HepG2 (cell line): ENCODE measurements at regions not wholly inside any gene's neighbourhood (a gene's known extent, or its start where the extent isn't known, plus 50 kb on each side); places are given as distances from the start of the nearest gene placed in this dataset.

Experiments
- ATAC-seq: fragments of 200-7000 bp; cut with Tn5 transposase; 3 replicates; pipeline ENCODE4 v1.9.1; 2020; ENCODE audit warnings: mild to moderate bottlenecking, moderate library complexity
- BruUV-seq: library from RNA; stranded (reverse); fragments of 400-500 nt; replicated peaks from 2 replicates; lab custom pipeline; 2021; lab: Mats Ljungman, UMichigan
- CTCF ChIA-PET: fragments of 300-600 bp; formaldehyde crosslinking; extraction: SDS; loops from one replicate; lab custom pipeline; 2021; ENCODE audit warnings: low total read pairs, inconsistent platforms, low intra/inter-chr PET ratio; lab: Yijun Ruan, JAX
- POLR2A ChIA-PET: fragments of 350-600 bp; sonication (Branson Sonifier 250); formaldehyde crosslinking; loops from one replicate; lab custom pipeline; 2020; ENCODE audit warnings: antibody characterized with exemption, inconsistent platforms; lab: Yijun Ruan, JAX
- DNase-seq: peaks from one replicate; pipeline ENCODE4 v3.0.0-alpha.2; 2015; ENCODE audit warnings: low spot score
- FAIRE-seq: peaks from 3 replicates; lab custom pipeline; 2011; peaks lifted over from hg19 to GRCh38; lab: Jason Lieb, UNC
- H2AFZ ChIP-seq: one replicate; pipeline ENCODE4 v1.6.1; 2011; ENCODE audit warnings: low read length, inconsistent platforms
- H3K27ac ChIP-seq: fragments of 300-600 bp; 3 replicates; pipeline ENCODE4 v1.8.0; 2011; ENCODE audit warnings: mixed run types, mild to moderate bottlenecking, mixed read lengths, low read length, inconsistent platforms; ENCODE audit not compliant: insufficient read depth; ENCODE audit errors: extremely low read length
- H3K27me3 ChIP-seq, 2 experiments: fragments of 200-600 bp in 1 of 2; 2 replicates in 1 of 2; 3 replicates in 1 of 2; pipeline versions ENCODE4 v1.6.0 to v1.8.0; 2011; ENCODE audit warnings: low read length in 2 of 2, mild to moderate bottlenecking in 2 of 2, moderate library complexity in 2 of 2, inconsistent platforms in 1 of 2; ENCODE audit not compliant: insufficient read depth in 2 of 2, control insufficient read depth in 1 of 2
- H3K36me3 ChIP-seq, 2 experiments: fragments of 200-600 bp in 1 of 2; replicated peaks in 1 of 2; 2 replicates in 1 of 2; 3 replicates in 1 of 2; pipeline versions ENCODE4 v1.5.1 to v1.8.0; 2011; ENCODE audit warnings: low read length in 2 of 2, inconsistent platforms in 1 of 2; ENCODE audit not compliant: insufficient read depth in 2 of 2, control insufficient read depth in 1 of 2
- H3K4me1 ChIP-seq: 2 replicates; pipeline ENCODE4 v1.5.1; 2012; ENCODE audit warnings: low read length, inconsistent platforms; ENCODE audit not compliant: insufficient read depth
- H3K4me2 ChIP-seq: 2 replicates; pipeline ENCODE4 v1.6.0; 2011; ENCODE audit warnings: low read depth, low read length, inconsistent platforms
- H3K4me3 ChIP-seq, 3 experiments: fragments of 200-600 bp in 1 of 3; sonication (generic), shearing (Covaris generic) in 1 of 3; replicated peaks in 1 of 3; 2 replicates each; pipeline ENCODE4 v1.5.1; 2011 to 2016; ENCODE audit warnings: low read length in 3 of 3, inconsistent platforms in 2 of 3, low read depth in 2 of 3, mild to moderate bottlenecking in 2 of 3, control low read depth in 1 of 3, mixed read lengths in 1 of 3; ENCODE audit not compliant: insufficient read depth in 1 of 3
- H3K79me2 ChIP-seq: one replicate; pipeline ENCODE4 v1.6.1; 2011; ENCODE audit warnings: low read length, inconsistent platforms; ENCODE audit not compliant: insufficient read depth
- H3K9ac ChIP-seq: 2 replicates; pipeline ENCODE4 v1.6.0; 2011; ENCODE audit warnings: mild to moderate bottlenecking, low read depth, low read length, inconsistent platforms; ENCODE audit not compliant: insufficient read depth
- H3K9me3 ChIP-seq: 2 replicates; pipeline ENCODE4 v1.5.1; 2012; ENCODE audit warnings: mild to moderate bottlenecking, low read length
- H4K20me1 ChIP-seq: 2 replicates; pipeline ENCODE4 v1.6.0; 2011; ENCODE audit warnings: inconsistent platforms, mild to moderate bottlenecking, low read length, moderate library complexity; ENCODE audit not compliant: insufficient read depth
- BCL6 ChIP-seq: IDR thresholded peaks from 2 replicates; pipeline ENCODE4 v1.6.1; 2016; ENCODE audit warnings: missing genetic modification reagents, missing compliant biosample characterization
- HMG20A ChIP-seq: IDR thresholded peaks from 2 replicates; pipeline ENCODE4 v1.6.1; 2016; ENCODE audit warnings: borderline replicate concordance
- KLF12 ChIP-seq: sonication (generic); formaldehyde crosslinking; IDR thresholded peaks from 2 replicates; pipeline ENCODE4 v1.4.0; 2020; ENCODE audit warnings: missing genetic modification reagents, borderline replicate concordance
- MBNL3 ChIP-seq: fragments of 250-450 bp; sonication (Bioruptor Pico); conservative IDR thresholded peaks from 2 replicates; pipeline ENCODE4 v1.8.0; 2022; ENCODE audit warnings: mild to moderate bottlenecking, inconsistent platforms
- POGZ ChIP-seq: sonication (generic); formaldehyde crosslinking; IDR thresholded peaks from 2 replicates; pipeline ENCODE4 v1.4.0; 2020; ENCODE audit warnings: mild to moderate bottlenecking, missing genetic modification reagents
- SOX13 ChIP-seq, 3 experiments: fragments of 450-650 bp in 1 of 3; sonication (generic) in 1 of 3; formaldehyde crosslinking in 1 of 3; IDR thresholded peaks in 2 of 3; conservative IDR thresholded peaks in 1 of 3; 2 replicates each; pipeline versions ENCODE4 v1.5.0 to v1.6.1; 2016 to 2020; ENCODE audit warnings: antibody characterized with exemption in 1 of 3, mild to moderate bottlenecking in 1 of 3, missing compliant biosample characterization in 1 of 3, missing genetic modification reagents in 1 of 3, moderate library complexity in 1 of 3
- SPEN ChIP-seq: sonication (generic); formaldehyde crosslinking; IDR thresholded peaks from 2 replicates; pipeline ENCODE4 v1.5.1; 2020; ENCODE audit warnings: low read depth, mild to moderate bottlenecking, missing genetic modification reagents
- ZNF138 ChIP-seq: sonication (generic); formaldehyde crosslinking; IDR thresholded peaks from 2 replicates; pipeline ENCODE4 v1.5.0; 2020; ENCODE audit warnings: mild to moderate bottlenecking, low read depth, missing genetic modification reagents
- ZNF337 ChIP-seq: sonication (generic); formaldehyde crosslinking; IDR thresholded peaks from 2 replicates; pipeline ENCODE4 v1.5.1; 2020; ENCODE audit warnings: missing genetic modification reagents, low read depth, mild to moderate bottlenecking, borderline replicate concordance
- WGBS: methylation state at CpG from one replicate; pipeline ENCODE4 v1.1.6; 2017; ENCODE audit warnings: low lambda C conversion rate; 5-methylcytosine and 5-hydroxymethylcytosine counted together
- in situ Hi-C: cut with HindIII; loops from 2 replicates; pipeline ENCODE4 v1.10.0; 2017; ENCODE audit warnings: low pct_unique_long_range_greater_than_20kb; ENCODE audit not compliant: extremely low pct_ligation_motif_present
- intact Hi-C: fragments of 100-400 bp; cut with micrococcal nuclease; formaldehyde crosslinking; loops from one replicate; pipeline ENCODE4 v1.10.0; 2022; ENCODE audit not compliant: unreplicated experiment
- TF ChIP-seq, protein P1 (sequence below): sonication (generic); formaldehyde crosslinking; IDR thresholded peaks from 2 replicates; pipeline ENCODE4 v1.9.0; 2021; ENCODE audit warnings: missing genetic modification reagents, borderline replicate concordance
- TF ChIP-seq, protein P2 (sequence below): sonication (generic); formaldehyde crosslinking; IDR thresholded peaks from 2 replicates; pipeline ENCODE4 v1.4.0; 2020; ENCODE audit warnings: missing genetic modification reagents, borderline replicate concordance
- TF ChIP-seq, protein P3 (sequence below): sonication (generic); formaldehyde crosslinking; IDR thresholded peaks from 2 replicates; pipeline ENCODE4 v1.5.0; 2020; ENCODE audit warnings: missing genetic modification reagents

DNA sequence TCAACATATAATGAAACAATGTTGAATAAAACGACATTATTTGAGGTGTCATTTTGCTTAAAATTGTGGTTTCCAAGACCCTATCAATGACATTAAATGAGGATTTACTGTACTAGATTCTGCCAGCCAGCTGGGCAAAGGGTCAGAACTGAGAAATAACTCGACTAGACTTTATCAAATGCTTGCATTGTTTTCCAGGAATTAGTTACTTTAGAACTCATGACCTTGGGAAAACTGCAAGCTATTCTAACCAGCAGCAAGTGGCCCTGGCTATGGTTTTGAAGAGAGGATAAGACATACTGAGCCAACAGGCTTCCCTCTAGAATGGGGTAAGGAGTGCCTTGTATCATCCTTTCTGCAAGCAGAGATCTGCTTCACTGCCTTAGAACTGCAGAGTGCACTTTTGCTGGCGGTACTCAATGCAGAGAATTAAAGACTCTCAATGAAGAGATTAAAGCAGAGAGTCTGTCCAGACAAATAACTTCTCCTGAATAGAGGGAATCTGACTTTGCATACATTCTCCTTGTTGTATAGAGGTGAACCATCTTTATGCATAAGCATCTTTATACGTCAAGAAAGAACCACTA, 281.5 kb downstream of the ARL4A start:
- WGBS = 66% methylated on average over 4 of the region's 4 CpGs
- no peaks in the 10 kb centered on the region for H3K9me3 ChIP-seq
- CTCF ChIA-PET = no interaction called here
- peak; percentile 55 for DNase-seq
- intact Hi-C loops (no loop called here), in situ Hi-C loops (no loop called here)
- no peak overlapping the region for H2AFZ ChIP-seq
- no peak overlapping the region for H3K27ac ChIP-seq
- POLR2A ChIA-PET = no interaction called here
- H3K36me3 ChIP-seq = no peaks in the 10 kb centered on the region
- TF ChIP-seq POGZ (CRISPR knock-in tag) (0 out of 2 replicates have a peak, but pooled peaks have one; percentile 23), SOX13 (IDR thresholded peaks at IDR 0.05) (no peak), SOX13 (CRISPR knock-in tag; conservative IDR thresholded peaks at IDR 0.05 in 1 of 2, IDR thresholded peaks at IDR 0.05 in 1 of 2) (peak in 1 of 2 experiments; percentile 41; a peak in 1 of 4 replicates), HMG20A (CRISPR knock-in tag) (peak; percentile 46; the same call in 1 of the 2 replicates), BCL6 (CRISPR knock-in tag) (peak; percentile 95), ZNF138 (no peak)
- H3K4me1 ChIP-seq = peaks cover 20% of the 10 kb centered on the region
- H4K20me1 ChIP-seq = no peaks in the 10 kb centered on the region
- H3K4me3 ChIP-seq = no peak overlapping the region
- H3K79me2 ChIP-seq = no peaks in the 10 kb centered on the region
- H3K27me3 ChIP-seq = no peaks in the 10 kb centered on the region
- H3K4me2 ChIP-seq = no peak overlapping the region
- FAIRE-seq = no peak
- H3K9ac ChIP-seq = no peak overlapping the region
- BruUV-seq = no TSS peak
- peak; percentile 41 for ATAC-seq

DNA sequence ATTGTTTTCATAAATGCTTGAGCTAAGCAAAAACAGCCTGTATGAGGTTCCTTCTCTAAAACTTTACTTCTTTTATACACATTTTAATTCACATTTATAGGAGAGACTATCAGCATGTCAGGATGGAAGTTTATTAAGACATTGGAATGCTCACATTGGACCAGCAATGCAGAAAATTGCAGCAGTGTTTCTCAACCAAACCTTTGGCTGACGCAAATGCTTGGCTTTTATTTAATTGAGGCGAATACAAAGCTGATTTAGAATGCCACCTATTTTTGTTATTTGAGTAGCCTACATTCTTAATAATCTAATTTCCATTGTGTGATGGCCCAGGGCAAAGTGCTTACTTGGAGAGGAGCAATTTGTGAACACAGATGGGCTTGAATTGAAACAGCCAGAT, 283.2 kb downstream of the ARL4A start:
- POLR2A ChIA-PET = no interaction called here
- in situ Hi-C loops (no loop called here), intact Hi-C loops (no loop called here)
- Histone ChIP-seq H3K9me3 (no peaks in the 10 kb centered on the region), H3K4me3 (no peak overlapping the region), H3K27ac (no peak overlapping the region), H3K4me2 (no peak overlapping the region), H4K20me1 (no peaks in the 10 kb centered on the region), H2AFZ (no peak overlapping the region), H3K9ac (no peak overlapping the region), H3K4me1 (peaks cover 19% of the 10 kb centered on the region), H3K36me3 (no peaks in the 10 kb centered on the region), H3K79me2 (no peaks in the 10 kb centered on the region), H3K27me3 (no peaks in the 10 kb centered on the region)
- WGBS = 88% methylated on average over 2 of the region's 2 CpGs
- FAIRE-seq (no peak), DNase-seq (no peak), ATAC-seq (no peak)
- CTCF ChIA-PET = no interaction called here
- BruUV-seq = no TSS peak
- no peak for TF ChIP-seq KLF12 (CRISPR knock-in tag)
- no peak for TF ChIP-seq SPEN
- no peak for TF ChIP-seq MBNL3 (CRISPR knock-in tag)
- no peak for TF ChIP-seq ZNF337 (CRISPR knock-in tag)
- TF ChIP-seq, protein P1, sequence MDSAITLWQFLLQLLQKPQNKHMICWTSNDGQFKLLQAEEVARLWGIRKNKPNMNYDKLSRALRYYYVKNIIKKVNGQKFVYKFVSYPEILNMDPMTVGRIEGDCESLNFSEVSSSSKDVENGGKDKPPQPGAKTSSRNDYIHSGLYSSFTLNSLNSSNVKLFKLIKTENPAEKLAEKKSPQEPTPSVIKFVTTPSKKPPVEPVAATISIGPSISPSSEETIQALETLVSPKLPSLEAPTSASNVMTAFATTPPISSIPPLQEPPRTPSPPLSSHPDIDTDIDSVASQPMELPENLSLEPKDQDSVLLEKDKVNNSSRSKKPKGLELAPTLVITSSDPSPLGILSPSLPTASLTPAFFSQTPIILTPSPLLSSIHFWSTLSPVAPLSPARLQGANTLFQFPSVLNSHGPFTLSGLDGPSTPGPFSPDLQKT (CRISPR knock-in tag) = no peak
- TF ChIP-seq, protein P2, sequence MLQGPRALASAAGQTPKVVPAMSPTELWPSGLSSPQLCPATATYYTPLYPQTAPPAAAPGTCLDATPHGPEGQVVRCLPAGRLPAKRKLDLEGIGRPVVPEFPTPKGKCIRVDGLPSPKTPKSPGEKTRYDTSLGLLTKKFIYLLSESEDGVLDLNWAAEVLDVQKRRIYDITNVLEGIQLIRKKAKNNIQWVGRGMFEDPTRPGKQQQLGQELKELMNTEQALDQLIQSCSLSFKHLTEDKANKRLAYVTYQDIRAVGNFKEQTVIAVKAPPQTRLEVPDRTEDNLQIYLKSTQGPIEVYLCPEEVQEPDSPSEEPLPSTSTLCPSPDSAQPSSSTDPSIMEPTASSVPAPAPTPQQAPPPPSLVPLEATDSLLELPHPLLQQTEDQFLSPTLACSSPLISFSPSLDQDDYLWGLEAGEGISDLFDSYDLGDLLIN (CRISPR knock-in tag) = no peak
- TF ChIP-seq, protein P3, sequence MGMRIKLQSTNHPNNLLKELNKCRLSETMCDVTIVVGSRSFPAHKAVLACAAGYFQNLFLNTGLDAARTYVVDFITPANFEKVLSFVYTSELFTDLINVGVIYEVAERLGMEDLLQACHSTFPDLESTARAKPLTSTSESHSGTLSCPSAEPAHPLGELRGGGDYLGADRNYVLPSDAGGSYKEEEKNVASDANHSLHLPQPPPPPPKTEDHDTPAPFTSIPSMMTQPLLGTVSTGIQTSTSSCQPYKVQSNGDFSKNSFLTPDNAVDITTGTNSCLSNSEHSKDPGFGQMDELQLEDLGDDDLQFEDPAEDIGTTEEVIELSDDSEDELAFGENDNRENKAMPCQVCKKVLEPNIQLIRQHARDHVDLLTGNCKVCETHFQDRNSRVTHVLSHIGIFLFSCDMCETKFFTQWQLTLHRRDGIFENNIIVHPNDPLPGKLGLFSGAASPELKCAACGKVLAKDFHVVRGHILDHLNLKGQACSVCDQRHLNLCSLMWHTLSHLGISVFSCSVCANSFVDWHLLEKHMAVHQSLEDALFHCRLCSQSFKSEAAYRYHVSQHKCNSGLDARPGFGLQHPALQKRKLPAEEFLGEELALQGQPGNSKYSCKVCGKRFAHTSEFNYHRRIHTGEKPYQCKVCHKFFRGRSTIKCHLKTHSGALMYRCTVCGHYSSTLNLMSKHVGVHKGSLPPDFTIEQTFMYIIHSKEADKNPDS = no peak
